ENCODE measurements at regions not wholly inside any gene's neighbourhood (a gene's known extent, or its start where the extent isn't known, plus 50 kb on each side); places are given as distances from the start of the nearest gene placed in this dataset.

DNA sequence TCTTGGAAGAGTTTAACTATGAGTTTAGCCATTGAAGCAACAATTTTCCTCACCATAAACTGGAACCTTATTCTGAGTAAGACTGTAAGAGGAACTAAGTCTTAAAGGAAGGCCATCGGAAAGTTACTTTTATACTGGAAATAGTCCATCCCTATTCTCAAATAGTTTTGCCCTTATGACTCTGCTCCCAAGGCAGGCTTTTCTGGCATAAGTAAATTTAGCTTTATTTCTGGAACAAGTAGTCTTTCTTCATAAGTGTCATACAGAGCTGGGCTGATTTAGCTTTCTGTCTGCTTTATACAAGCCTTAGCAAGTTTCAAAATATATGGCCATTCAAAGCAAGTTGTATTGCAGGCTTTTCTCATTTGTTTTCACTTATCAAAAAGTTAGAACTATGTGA lies 328.1 kb downstream of the HACE1 start:
- Histone ChIP-seq H3K4me3 (ENCODE audit: low read length) (no peak overlapping the region), H3K27me3 (ENCODE audit: insufficient read depth, low read depth, low read length) (no peaks in the 10 kb centered on the region)

DNA sequence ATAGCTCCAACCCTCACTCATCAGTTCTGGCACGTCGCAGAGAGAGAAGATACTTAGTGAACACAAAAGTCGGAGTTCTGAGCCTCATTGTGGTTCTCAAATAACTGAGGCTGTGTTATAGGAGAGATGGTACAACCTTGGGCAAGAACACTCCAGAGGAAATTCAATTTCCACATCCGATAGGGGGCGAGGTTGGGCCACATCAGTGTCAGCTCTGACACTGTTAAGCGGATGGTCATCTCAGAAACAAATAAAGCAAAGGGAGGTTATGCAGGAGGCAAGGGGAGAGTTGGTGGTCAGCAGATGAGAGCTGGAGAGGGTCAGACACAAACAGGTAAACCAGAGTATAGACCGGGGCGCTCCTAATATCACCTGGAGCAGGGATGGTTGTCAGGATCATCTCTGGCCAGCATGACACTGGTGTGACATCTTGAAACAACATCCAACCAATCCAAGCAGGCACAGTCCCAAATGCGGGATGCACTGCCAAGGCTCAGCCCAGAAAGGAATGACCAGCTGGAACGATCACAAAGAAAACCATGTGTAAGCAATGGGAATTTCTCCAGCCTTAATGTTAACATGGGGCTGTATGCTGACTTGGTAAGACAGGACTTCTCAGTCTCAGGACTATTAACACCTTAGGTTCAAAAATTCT lies 331.8 kb downstream of the HACE1 start:
- Histone ChIP-seq H3K36me3 (ENCODE audit: insufficient read depth, low read length) (no peaks in the 10 kb centered on the region), H3K4me3 (ENCODE audit: low read length) (no peak overlapping the region), H3K9ac (ENCODE audit: low read length) (no peak overlapping the region), H3K9me2 (ENCODE audit: insufficient read depth, low read length) (no peaks in the 10 kb centered on the region), H3K79me2 (replicated peaks; ENCODE audit: insufficient read depth, low read length) (no peaks in the 10 kb centered on the region), H2AFZ (ENCODE audit: low read depth, low read length) (no peak overlapping the region), H3K4me2 (ENCODE audit: low read length) (no peak overlapping the region), H3K27ac (ENCODE audit: low read length) (no peak overlapping the region), H4K20me1 (ENCODE audit: insufficient read depth) (no peaks in the 10 kb centered on the region), H3K9me3 (ENCODE audit: low read length) (no peaks in the 10 kb centered on the region), H3K27me3 (ENCODE audit: insufficient read depth, low read depth, low read length) (no peaks in the 10 kb centered on the region), H3F3A (ENCODE audit: insufficient read depth, low read length, poor library complexity, severe bottlenecking) (no peaks in the 10 kb centered on the region)
- TF ChIP-seq MXI1 (conservative IDR thresholded peaks at IDR 0.05; ENCODE audit: poor library complexity, severe bottlenecking): no peak
- TF ChIP-seq TAF1 (IDR thresholded peaks at IDR 0.05; ENCODE audit: low read depth): no peak
- TF ChIP-seq, protein P1, sequence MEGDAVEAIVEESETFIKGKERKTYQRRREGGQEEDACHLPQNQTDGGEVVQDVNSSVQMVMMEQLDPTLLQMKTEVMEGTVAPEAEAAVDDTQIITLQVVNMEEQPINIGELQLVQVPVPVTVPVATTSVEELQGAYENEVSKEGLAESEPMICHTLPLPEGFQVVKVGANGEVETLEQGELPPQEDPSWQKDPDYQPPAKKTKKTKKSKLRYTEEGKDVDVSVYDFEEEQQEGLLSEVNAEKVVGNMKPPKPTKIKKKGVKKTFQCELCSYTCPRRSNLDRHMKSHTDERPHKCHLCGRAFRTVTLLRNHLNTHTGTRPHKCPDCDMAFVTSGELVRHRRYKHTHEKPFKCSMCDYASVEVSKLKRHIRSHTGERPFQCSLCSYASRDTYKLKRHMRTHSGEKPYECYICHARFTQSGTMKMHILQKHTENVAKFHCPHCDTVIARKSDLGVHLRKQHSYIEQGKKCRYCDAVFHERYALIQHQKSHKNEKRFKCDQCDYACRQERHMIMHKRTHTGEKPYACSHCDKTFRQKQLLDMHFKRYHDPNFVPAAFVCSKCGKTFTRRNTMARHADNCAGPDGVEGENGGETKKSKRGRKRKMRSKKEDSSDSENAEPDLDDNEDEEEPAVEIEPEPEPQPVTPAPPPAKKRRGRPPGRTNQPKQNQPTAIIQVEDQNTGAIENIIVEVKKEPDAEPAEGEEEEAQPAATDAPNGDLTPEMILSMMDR (IDR thresholded peaks at IDR 0.05; ENCODE audit: poor library complexity, severe bottlenecking): no peak
- TF ChIP-seq EP300 (conservative IDR thresholded peaks at IDR 0.05; ENCODE audit: poor library complexity, severe bottlenecking): no peak
- TF ChIP-seq, protein P2, sequence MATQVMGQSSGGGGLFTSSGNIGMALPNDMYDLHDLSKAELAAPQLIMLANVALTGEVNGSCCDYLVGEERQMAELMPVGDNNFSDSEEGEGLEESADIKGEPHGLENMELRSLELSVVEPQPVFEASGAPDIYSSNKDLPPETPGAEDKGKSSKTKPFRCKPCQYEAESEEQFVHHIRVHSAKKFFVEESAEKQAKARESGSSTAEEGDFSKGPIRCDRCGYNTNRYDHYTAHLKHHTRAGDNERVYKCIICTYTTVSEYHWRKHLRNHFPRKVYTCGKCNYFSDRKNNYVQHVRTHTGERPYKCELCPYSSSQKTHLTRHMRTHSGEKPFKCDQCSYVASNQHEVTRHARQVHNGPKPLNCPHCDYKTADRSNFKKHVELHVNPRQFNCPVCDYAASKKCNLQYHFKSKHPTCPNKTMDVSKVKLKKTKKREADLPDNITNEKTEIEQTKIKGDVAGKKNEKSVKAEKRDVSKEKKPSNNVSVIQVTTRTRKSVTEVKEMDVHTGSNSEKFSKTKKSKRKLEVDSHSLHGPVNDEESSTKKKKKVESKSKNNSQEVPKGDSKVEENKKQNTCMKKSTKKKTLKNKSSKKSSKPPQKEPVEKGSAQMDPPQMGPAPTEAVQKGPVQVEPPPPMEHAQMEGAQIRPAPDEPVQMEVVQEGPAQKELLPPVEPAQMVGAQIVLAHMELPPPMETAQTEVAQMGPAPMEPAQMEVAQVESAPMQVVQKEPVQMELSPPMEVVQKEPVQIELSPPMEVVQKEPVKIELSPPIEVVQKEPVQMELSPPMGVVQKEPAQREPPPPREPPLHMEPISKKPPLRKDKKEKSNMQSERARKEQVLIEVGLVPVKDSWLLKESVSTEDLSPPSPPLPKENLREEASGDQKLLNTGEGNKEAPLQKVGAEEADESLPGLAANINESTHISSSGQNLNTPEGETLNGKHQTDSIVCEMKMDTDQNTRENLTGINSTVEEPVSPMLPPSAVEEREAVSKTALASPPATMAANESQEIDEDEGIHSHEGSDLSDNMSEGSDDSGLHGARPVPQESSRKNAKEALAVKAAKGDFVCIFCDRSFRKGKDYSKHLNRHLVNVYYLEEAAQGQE (IDR thresholded peaks at IDR 0.05; ENCODE audit: borderline replicate concordance): no peak
- no peak for TF ChIP-seq RAD21 (conservative IDR thresholded peaks at IDR 0.05)
- no peak for TF ChIP-seq POLR2AphosphoS5 (IDR thresholded peaks at IDR 0.05)
- no peak for TF ChIP-seq SMC3 (conservative IDR thresholded peaks at IDR 0.05; ENCODE audit: poor library complexity)
- TF ChIP-seq EZH2 (IDR thresholded peaks at IDR 0.05; ENCODE audit: borderline replicate concordance, insufficient read depth, low read length, poor library complexity, severe bottlenecking): no peak

More for the DNA sequence above, 328.1 kb downstream of the HACE1 start:
- Histone ChIP-seq H3K36me3 (ENCODE audit: insufficient read depth, low read length) (no peaks in the 10 kb centered on the region), H3K9me2 (ENCODE audit: insufficient read depth, low read length) (no peaks in the 10 kb centered on the region), H3K9me3 (ENCODE audit: low read length) (no peaks in the 10 kb centered on the region), H3K79me2 (replicated peaks; ENCODE audit: insufficient read depth, low read length) (no peaks in the 10 kb centered on the region), H3K4me2 (ENCODE audit: low read length) (no peak overlapping the region), H3K27ac (ENCODE audit: low read length) (no peak overlapping the region), H3F3A (ENCODE audit: insufficient read depth, low read length, poor library complexity, severe bottlenecking) (no peaks in the 10 kb centered on the region), H2AFZ (ENCODE audit: low read depth, low read length) (no peak overlapping the region), H3K9ac (ENCODE audit: low read length) (no peak overlapping the region), H4K20me1 (ENCODE audit: insufficient read depth) (no peaks in the 10 kb centered on the region)
- no peak for TF ChIP-seq RAD21 (conservative IDR thresholded peaks at IDR 0.05)
